HEK293 (cell line): ENCODE measurements at regions not wholly inside any gene's neighbourhood (a gene's known extent, or its start where the extent isn't known, plus 50 kb on each side); places are given as distances from the start of the nearest gene placed in this dataset.

Experiments used
- CTCF ChIA-PET: fragments of 350-600 bp; formaldehyde crosslinking; extraction: SDS; loops from one replicate; lab custom pipeline; 2021; ENCODE audit warnings: antibody characterized with exemption; lab: Yijun Ruan, JAX
- POLR2A ChIA-PET: fragments of 300-600 bp; formaldehyde crosslinking; extraction: SDS; loops from one replicate; lab custom pipeline; 2020; ENCODE audit warnings: antibody characterized with exemption, inconsistent platforms; lab: Yijun Ruan, JAX
- H3K27ac ChIP-seq: fragments of 200-500 bp; sonication (Bioruptor generic); 2 replicates; pipeline ENCODE4 v1.5.1; 2014; ENCODE audit warnings: low read depth, low read length, control low read depth, inconsistent platforms; ENCODE audit errors: extremely low read depth
- H3K36me3 ChIP-seq, 2 experiments: fragments of 200-500 bp in 1 of 2; sonication (Bioruptor generic) in 1 of 2; 1 replicate in 1 of 2; 2 replicates in 1 of 2; pipeline ENCODE4 v1.5.1; 2014 to 2017; ENCODE audit warnings: inconsistent platforms in 2 of 2, low read length in 2 of 2; ENCODE audit not compliant: control insufficient read depth in 2 of 2, insufficient read depth in 1 of 2
- H3K4me1 ChIP-seq: fragments of 200-500 bp; sonication (Bioruptor generic); 2 replicates; pipeline ENCODE4 v1.5.1; 2014; ENCODE audit warnings: mild to moderate bottlenecking, low read length, inconsistent platforms; ENCODE audit not compliant: control insufficient read depth, insufficient read depth
- H3K4me3 ChIP-seq: 2 replicates; pipeline ENCODE4 v1.5.1; 2011; ENCODE audit warnings: low read depth, mild to moderate bottlenecking, control low read depth, low read length, moderate library complexity
- H3K9me3 ChIP-seq: fragments of 200-500 bp; sonication (Bioruptor generic); 2 replicates; pipeline ENCODE4 v1.5.1; 2014; ENCODE audit warnings: low read depth, low read length, inconsistent platforms; ENCODE audit not compliant: control insufficient read depth, insufficient read depth
- ATF2 ChIP-seq: fragments of 450-650 bp; formaldehyde crosslinking; IDR thresholded peaks from 2 replicates; pipeline ENCODE4 v1.5.1; 2016; ENCODE audit warnings: missing biosample characterization, missing genetic modification characterization, low read depth
- KLF16 ChIP-seq: fragments of 450-650 bp; formaldehyde crosslinking; IDR thresholded peaks from 2 replicates; pipeline ENCODE4 v1.5.1; 2017; ENCODE audit warnings: missing biosample characterization, missing genetic modification characterization
- KLF8 ChIP-seq: fragments of 450-650 bp; formaldehyde crosslinking; IDR thresholded peaks from 2 replicates; pipeline ENCODE4 v1.5.1; 2016; ENCODE audit warnings: missing biosample characterization, missing genetic modification characterization
- WT1 ChIP-seq: fragments of 450-650 bp; formaldehyde crosslinking; IDR thresholded peaks from 2 replicates; pipeline ENCODE4 v1.5.1; 2016; ENCODE audit warnings: missing biosample characterization, missing genetic modification characterization
- ZBTB10 ChIP-seq: fragments of 450-650 bp; formaldehyde crosslinking; IDR thresholded peaks from 2 replicates; pipeline ENCODE4 v1.5.1; 2016; ENCODE audit warnings: missing biosample characterization, missing genetic modification characterization
- ZFHX2 ChIP-seq: fragments of 450-650 bp; formaldehyde crosslinking; conservative IDR thresholded peaks from 2 replicates; pipeline ENCODE4 v1.5.1; 2016; ENCODE audit warnings: missing biosample characterization, missing genetic modification characterization
- ZFP41 ChIP-seq: fragments of 450-650 bp; formaldehyde crosslinking; IDR thresholded peaks from 2 replicates; pipeline ENCODE4 v1.5.1; 2016; ENCODE audit warnings: missing biosample characterization, missing genetic modification characterization, borderline replicate concordance
- ZNF10 ChIP-seq: fragments of 450-650 bp; formaldehyde crosslinking; IDR thresholded peaks from 2 replicates; pipeline ENCODE4 v1.5.1; 2017; ENCODE audit warnings: missing biosample characterization, missing genetic modification characterization
- ZNF121 ChIP-seq: fragments of 450-650 bp; formaldehyde crosslinking; IDR thresholded peaks from 2 replicates; pipeline ENCODE4 v1.5.1; 2016; ENCODE audit warnings: missing biosample characterization, missing genetic modification characterization
- ZNF146 ChIP-seq: fragments of 450-650 bp; formaldehyde crosslinking; IDR thresholded peaks from 2 replicates; pipeline ENCODE4 v1.5.1; 2016; ENCODE audit warnings: missing biosample characterization, missing genetic modification characterization
- ZNF24 ChIP-seq: fragments of 450-650 bp; formaldehyde crosslinking; IDR thresholded peaks from 2 replicates; pipeline ENCODE4 v1.5.1; 2016; ENCODE audit warnings: missing biosample characterization, missing genetic modification characterization
- ZNF274 ChIP-seq, 2 experiments: fragments of 200-500 bp in 1 of 2; fragments of 450-650 bp in 1 of 2; sonication (Bioruptor generic) in 1 of 2; formaldehyde crosslinking in 1 of 2; IDR thresholded peaks; 2 replicates each; pipeline versions ENCODE4 v1.5.1 to v1.6.1; 2014 to 2016; ENCODE audit warnings: borderline replicate concordance in 1 of 2, inconsistent platforms in 1 of 2, low read length in 1 of 2, missing biosample characterization in 1 of 2, missing genetic modification characterization in 1 of 2
- ZNF292 ChIP-seq: fragments of 450-650 bp; formaldehyde crosslinking; IDR thresholded peaks from 2 replicates; pipeline ENCODE4 v1.5.1; 2016; ENCODE audit warnings: low read depth, missing biosample characterization, missing genetic modification characterization, borderline replicate concordance
- ZNF423 ChIP-seq: fragments of 450-650 bp; formaldehyde crosslinking; IDR thresholded peaks from 2 replicates; pipeline ENCODE4 v1.5.1; 2016; ENCODE audit warnings: missing biosample characterization, missing genetic modification characterization
- ZNF449 ChIP-seq: fragments of 450-650 bp; formaldehyde crosslinking; IDR thresholded peaks from 2 replicates; pipeline ENCODE4 v1.5.1; 2017; ENCODE audit warnings: missing biosample characterization, mild to moderate bottlenecking, missing genetic modification characterization, moderate library complexity
- ZNF521 ChIP-seq: fragments of 450-650 bp; formaldehyde crosslinking; IDR thresholded peaks from 2 replicates; pipeline ENCODE4 v1.5.1; 2017; ENCODE audit warnings: missing biosample characterization, mild to moderate bottlenecking, missing genetic modification characterization
- ZNF549 ChIP-seq: fragments of 450-650 bp; IDR thresholded peaks from 2 replicates; pipeline ENCODE4 v1.5.1; 2018; ENCODE audit warnings: missing biosample characterization, missing genetic modification characterization, mild to moderate bottlenecking, inconsistent platforms, moderate library complexity
- ZNF555 ChIP-seq: fragments of 450-650 bp; formaldehyde crosslinking; conservative IDR thresholded peaks from 2 replicates; pipeline ENCODE4 v1.5.1; 2017; ENCODE audit warnings: missing biosample characterization, mild to moderate bottlenecking, missing genetic modification characterization, inconsistent platforms
- ZNF658 ChIP-seq: fragments of 450-650 bp; formaldehyde crosslinking; IDR thresholded peaks from 2 replicates; pipeline ENCODE4; 2016; ENCODE audit warnings: missing biosample characterization, missing genetic modification characterization
- ZSCAN16 ChIP-seq: fragments of 450-650 bp; formaldehyde crosslinking; IDR thresholded peaks from 2 replicates; pipeline ENCODE4 v1.5.1; 2016; ENCODE audit warnings: missing biosample characterization, missing genetic modification characterization
- ZXDB ChIP-seq: fragments of 450-650 bp; formaldehyde crosslinking; IDR thresholded peaks from 2 replicates; pipeline ENCODE4 v1.5.1; 2016; ENCODE audit warnings: missing biosample characterization, missing genetic modification characterization
- TF ChIP-seq, protein P1 (sequence below): fragments of 450-650 bp; formaldehyde crosslinking; IDR thresholded peaks from 2 replicates; pipeline ENCODE4; 2016; ENCODE audit warnings: missing biosample characterization, missing genetic modification characterization
- TF ChIP-seq, protein P2 (sequence below): fragments of 450-650 bp; formaldehyde crosslinking; IDR thresholded peaks from 2 replicates; pipeline ENCODE4 v1.5.1; 2016; ENCODE audit warnings: missing biosample characterization, missing genetic modification characterization

GRCh38 chr14:44586910-44587309, 79.8 kb upstream of the FSCB start:
- H3K36me3 ChIP-seq = no peaks in the 10 kb centered on the region
- ChIA-PET CTCF (no interaction called here), POLR2A (no interaction called here)
- H3K9me3 ChIP-seq = no peaks in the 10 kb centered on the region
- H3K27ac ChIP-seq = no peak overlapping the region
- no peak for TF ChIP-seq ZSCAN16 (tag by site-specific recombination)
- TF ChIP-seq KLF16 (tag by site-specific recombination) = no peak
- TF ChIP-seq, protein P1, sequence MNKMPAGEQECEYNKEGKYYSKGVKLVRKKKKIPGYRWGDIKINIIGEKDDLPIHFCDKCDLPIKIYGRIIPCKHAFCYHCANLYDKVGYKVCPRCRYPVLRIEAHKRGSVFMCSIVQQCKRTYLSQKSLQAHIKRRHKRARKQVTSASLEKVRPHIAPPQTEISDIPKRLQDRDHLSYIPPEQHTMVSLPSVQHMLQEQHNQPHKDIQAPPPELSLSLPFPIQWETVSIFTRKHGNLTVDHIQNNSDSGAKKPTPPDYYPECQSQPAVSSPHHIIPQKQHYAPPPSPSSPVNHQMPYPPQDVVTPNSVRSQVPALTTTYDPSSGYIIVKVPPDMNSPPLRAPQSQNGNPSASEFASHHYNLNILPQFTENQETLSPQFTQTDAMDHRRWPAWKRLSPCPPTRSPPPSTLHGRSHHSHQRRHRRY (tag by site-specific recombination) = no peak
- no peak for TF ChIP-seq ZNF292 (tag by site-specific recombination)
- TF ChIP-seq ZBTB10 (tag by site-specific recombination) = no peak
- TF ChIP-seq ZNF146 (tag by site-specific recombination) = no peak
- no peak for TF ChIP-seq ZNF24 (tag by site-specific recombination)
- no peak for TF ChIP-seq ZNF549 (tag by site-specific recombination)
- TF ChIP-seq, protein P2, sequence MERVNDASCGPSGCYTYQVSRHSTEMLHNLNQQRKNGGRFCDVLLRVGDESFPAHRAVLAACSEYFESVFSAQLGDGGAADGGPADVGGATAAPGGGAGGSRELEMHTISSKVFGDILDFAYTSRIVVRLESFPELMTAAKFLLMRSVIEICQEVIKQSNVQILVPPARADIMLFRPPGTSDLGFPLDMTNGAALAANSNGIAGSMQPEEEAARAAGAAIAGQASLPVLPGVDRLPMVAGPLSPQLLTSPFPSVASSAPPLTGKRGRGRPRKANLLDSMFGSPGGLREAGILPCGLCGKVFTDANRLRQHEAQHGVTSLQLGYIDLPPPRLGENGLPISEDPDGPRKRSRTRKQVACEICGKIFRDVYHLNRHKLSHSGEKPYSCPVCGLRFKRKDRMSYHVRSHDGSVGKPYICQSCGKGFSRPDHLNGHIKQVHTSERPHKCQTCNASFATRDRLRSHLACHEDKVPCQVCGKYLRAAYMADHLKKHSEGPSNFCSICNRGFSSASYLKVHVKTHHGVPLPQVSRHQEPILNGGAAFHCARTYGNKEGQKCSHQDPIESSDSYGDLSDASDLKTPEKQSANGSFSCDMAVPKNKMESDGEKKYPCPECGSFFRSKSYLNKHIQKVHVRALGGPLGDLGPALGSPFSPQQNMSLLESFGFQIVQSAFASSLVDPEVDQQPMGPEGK = no peak
- no peak for TF ChIP-seq ZNF274 (IDR thresholded peaks at IDR 0.05; ENCODE audit: low read length)
- no peak for TF ChIP-seq ZNF274 (tag by site-specific recombination; IDR thresholded peaks at IDR 0.05; ENCODE audit: borderline replicate concordance)
- TF ChIP-seq ZNF121 (tag by site-specific recombination) = no peak
- TF ChIP-seq KLF8 = no peak
- TF ChIP-seq ZNF521 (tag by site-specific recombination) = no peak
- TF ChIP-seq ZNF555 (tag by site-specific recombination) = no peak
- no peak for TF ChIP-seq ATF2 (tag by site-specific recombination)
- TF ChIP-seq ZNF423 = no peak
- TF ChIP-seq ZFHX2 (tag by site-specific recombination) = no peak
- no peak for TF ChIP-seq WT1
- no peak overlapping the region for H3K4me3 ChIP-seq
- H3K4me1 ChIP-seq = no peaks in the 10 kb centered on the region

DNA sequence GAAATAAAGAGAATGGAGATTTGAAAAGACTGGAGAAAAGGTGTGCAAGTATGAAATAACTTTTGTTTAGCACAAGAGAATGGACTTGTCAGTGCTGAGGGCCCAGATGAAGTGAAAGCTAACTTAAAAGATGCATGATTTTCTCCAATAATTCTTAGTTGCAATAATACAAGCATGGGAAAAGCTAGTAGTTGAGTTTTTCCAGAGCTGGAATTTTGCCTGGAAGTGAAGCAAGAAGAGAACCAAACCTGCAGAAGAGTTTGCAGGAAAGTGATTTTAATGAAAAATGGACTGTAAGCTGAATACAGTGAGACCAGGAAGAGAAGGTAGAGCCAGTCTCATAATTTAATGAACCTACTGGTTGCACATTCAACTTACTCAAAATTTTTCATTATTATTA, 69.3 kb upstream of the FSCB start:
- Histone ChIP-seq H3K4me3 (no peak overlapping the region), H3K4me1 (no peaks in the 10 kb centered on the region), H3K27ac (no peak overlapping the region), H3K36me3 (no peaks in the 10 kb centered on the region), H3K9me3 (no peaks in the 10 kb centered on the region)
- ChIA-PET POLR2A (no interaction called here), CTCF (no interaction called here)
- no peak for TF ChIP-seq ZNF10 (tag by site-specific recombination)
- TF ChIP-seq ZFP41 (tag by site-specific recombination) = no peak
- TF ChIP-seq ZNF449 = no peak
- no peak for TF ChIP-seq ZBTB10 (tag by site-specific recombination)
- TF ChIP-seq ZXDB (tag by site-specific recombination) = no peak
- no peak for TF ChIP-seq ZNF658 (tag by site-specific recombination)
